Left renal pelvis (tissue), 4 donors: ENCODE measurements at regions not wholly inside any gene's neighbourhood (a gene's known extent, or its start where the extent isn't known, plus 50 kb on each side); places are given as distances from the start of the nearest gene placed in this dataset.
"Not testable (repeated sequence)": the region's sequence is repeated elsewhere in the genome, so short reads cannot be mapped to it uniquely, and the experiment has no call there.

Source experiments
- DNase-seq, 4 donors: peaks; one replicate each; pipeline ENCODE4 v3.0.0-alpha.2; 2013; ENCODE audit warnings: low read depth in 4 of 4, low spot score in 3 of 4

- DNase-seq = no peak
Measured at GRCh38 chr2:17000184-17000482, 334.5 kb upstream of the CYRIA start.

- no peak for DNase-seq
Measured at GRCh38 chr2:16999347-17000183, 333.9 kb upstream of the CYRIA start.

- peak; percentile 21 to 45 (median 36) for DNase-seq
Measured at GRCh38 chr2:16978301-16978700, 312.7 kb upstream of the CYRIA start.

- no peak for DNase-seq
Measured at GRCh38 chr2:16974688-16975087, 309.1 kb upstream of the CYRIA start.

GRCh38 chr2:16973586-16974286 lies 308.1 kb upstream of the CYRIA start:
- DNase-seq = no peak

DNA sequence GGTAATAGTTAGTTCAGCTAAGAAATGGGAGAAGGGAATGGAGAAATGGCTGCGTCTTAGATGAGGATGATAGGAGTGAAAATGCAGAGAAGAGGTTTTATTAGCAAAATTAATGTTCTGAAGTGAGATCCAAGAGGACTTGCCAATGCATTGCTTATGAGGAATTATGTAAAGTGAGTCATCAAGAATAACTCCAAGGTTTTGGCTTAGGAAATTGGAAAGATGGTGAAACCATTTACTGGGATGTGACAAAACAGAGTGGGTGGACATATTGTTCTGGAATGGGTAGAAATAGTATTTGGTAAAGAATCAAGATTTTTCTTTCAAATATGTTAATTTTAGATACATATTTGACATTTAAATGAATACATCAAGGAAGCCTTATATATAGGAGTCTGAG lies 306.6 kb upstream of the CYRIA start:
- DNase-seq = no peak

DNA sequence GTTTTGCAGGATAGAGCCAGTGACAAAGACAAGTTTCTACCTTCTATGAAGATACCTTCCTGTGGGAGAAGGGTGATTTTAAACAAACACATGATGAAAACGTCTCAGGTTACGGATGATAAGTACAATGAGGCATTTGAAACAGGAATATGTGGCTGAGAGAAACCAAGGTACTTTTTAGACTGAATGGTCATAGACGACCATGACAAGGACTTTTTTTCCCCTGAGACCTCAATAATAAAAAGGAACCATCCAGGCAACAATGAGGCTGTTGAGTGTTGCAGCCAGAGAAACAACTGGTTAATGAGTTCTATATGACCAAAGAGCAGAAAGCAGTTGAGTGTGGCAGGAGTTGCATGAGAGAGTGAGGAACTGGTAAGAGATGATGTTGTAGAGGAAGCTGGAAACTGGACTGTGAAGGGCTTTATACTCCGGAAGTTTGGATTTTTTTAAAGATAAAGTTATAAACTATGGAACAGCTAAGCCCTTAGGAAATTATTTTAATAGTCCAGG lies 306.1 kb upstream of the CYRIA start:
- DNase-seq = no peak

DNA sequence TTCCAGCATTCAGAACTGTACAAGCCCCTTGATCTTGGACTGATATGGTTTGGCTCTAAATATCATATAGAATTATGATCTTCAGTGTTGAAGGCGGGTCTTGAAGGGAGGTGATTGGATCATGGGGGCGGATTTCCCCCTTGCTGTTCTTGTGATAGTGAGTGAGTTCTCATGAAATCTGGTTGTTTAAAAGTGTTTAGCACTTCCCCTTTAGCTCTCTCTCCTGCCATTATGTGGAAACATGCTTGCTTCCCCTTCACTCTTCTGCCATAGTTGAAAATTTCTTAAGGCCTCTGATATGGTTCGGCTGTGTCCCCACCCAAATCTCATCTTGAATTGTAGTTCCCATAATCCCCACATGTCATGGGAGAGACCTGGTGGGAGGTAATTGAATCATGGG lies 305.3 kb upstream of the CYRIA start:
- DNase-seq = not testable (repeated sequence)

DNA sequence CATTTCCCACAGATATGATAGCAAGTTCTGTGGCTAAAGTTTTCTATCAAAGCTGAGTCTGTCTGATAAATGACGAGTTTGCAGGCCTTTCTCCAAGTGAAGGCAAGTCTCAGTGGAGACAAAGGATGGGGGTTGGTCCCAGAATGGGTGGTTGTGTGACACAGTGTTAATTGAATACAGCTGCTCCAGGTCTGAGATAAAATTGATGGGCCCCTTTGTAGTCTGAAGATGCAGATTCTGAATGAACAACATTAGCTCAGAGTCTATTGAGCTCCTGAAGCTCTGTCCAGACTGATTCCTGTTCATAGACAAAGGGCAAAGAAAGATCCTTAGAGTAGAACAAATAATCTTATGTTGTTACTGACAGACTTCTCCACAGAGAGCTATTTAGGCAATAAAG lies 296.9 kb upstream of the CYRIA start:
- no peak for DNase-seq

DNA sequence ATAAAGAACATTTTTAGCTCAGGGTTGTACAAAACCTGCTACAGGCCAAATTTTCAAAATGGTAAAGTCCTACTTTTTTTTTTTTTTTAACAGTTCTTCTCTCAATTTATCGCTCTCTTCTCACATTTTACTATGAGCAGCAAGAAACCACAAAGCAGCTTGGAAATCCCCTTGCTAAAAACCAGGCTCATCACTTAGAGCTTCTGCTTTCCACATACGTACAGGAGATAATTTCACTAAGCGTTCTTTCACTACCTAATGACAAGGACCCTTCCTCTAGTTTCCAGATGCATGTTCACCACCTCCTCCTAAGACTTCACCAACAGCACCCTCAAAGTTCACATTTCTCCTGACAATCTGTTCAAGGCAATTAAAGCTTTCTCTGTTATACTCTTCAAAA lies 294.9 kb upstream of the CYRIA start:
- DNase-seq = no peak

DNA sequence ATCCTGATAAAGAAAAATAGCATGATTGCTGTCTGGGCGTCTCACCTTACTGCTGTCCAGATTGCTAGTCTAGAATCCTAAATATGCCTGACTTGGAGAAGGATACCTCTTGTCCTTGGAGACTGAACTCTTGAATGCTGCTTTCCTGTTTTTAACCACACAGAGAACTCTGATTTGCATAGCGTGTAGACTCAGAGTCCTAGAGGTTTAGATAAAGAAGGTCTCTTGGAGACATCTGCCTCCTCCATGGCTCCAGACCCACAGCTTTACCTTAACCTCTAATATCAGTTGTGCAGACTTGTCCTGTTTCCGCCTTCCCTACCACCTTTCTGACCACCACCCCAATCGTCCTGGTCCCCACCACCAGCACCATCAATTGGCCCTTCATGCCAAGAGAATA lies 292.6 kb upstream of the CYRIA start:
- DNase-seq = no peak

DNA sequence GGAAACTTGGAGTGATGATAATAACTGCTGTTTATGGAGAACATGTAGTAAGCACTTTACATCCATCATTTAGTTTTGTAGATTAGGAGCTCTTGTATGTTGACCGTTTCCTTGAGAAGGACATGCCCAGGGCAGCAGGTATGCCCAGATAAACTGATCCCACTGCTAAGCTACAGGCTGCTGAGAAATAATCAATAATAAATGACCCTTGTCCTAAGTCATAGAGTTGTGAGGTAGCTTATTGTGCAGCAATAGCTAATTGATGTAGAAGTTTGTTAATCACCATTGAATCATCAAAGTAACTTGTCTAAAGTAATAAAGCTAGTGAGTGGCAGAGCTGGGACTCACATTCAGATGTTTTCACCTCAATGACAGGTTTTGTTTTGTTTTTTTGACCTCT lies 287.2 kb upstream of the CYRIA start:
- no peak for DNase-seq

GRCh38 chr2:16952368-16952767 lies 286.7 kb upstream of the CYRIA start:
- DNase-seq = no peak

DNA sequence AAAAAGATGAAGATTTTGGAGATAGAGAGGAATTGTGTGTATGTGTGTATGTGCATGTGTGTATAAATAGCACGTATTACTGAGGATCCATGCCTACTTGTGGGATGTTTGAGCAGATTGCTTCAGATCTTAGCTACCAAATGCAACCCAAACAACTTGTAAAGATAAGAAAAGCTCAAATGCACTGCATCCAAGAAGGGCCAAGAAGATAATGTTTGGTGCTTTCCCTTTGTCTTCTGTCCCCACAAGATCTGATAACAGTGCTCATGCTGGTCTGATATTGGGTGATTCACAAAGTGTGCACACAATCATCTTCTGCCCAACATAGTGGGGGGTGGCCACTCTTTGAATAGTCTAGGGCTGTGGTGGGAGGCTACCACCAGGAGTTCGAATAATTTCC lies 284.8 kb upstream of the CYRIA start:
- DNase-seq = no peak

GRCh38 chr2:16948710-16949109 lies 283.1 kb upstream of the CYRIA start:
- no peak for DNase-seq

DNA sequence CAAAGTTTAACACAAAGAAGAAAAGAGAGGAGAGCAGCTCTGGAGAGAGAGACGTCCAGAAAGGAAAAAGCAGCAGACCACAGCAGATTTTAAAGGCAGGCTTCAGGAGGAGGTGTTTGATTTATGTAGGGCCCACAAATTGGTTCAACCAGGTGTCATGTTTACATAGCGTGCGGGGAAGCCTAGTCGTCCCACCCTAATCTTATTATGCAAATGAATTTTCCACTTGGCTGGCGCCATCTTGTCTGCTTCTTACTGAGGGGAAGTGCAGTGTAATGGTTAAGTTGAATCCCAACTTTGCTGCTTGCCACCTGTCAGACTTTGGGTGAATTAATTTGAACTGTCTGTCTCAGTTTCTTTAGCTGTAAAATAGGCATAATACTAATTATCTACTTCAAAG lies 282.4 kb upstream of the CYRIA start:
- no peak for DNase-seq

- DNase-seq = no peak
Measured at GRCh38 chr2:16943279-16943958, 277.8 kb upstream of the CYRIA start.

DNA sequence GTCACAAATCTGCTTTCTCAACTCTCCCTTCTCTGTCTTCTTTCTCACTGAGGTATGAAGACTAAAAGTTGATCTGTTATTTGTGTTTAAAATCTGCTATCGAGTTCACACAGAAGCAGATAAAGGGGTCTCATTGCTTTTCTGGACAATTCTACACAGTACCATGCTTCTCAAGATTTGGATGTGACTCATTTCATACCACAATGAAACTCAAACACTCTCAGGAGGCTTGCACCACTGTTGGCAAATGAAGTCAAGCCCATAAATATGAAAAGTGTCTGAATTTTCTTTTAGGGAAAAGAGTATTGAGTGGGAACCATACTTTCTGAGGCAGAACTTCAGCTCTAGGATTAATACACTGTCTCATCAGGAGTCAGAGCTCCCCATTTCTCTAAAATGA lies 274.6 kb upstream of the CYRIA start:
- no peak for DNase-seq

DNA sequence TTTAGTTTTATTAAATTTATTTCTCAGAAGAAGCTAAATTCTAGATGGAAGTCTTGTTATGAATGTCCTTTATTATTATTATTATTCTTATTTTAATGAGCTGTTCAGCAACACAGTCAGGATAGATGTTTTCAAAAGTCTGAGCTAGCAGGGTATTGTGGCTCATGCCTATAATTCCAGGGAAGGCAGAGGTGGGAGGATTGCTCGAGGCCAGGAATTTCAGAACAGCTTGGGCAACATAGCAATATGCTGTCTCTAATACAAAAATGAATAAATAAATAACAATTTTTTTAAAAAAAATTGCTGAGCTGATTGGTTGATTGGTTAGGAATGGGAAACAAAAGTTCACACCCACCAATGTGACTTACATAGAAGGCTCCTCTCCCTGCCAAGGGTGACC lies 274.1 kb upstream of the CYRIA start:
- DNase-seq = no peak

DNA sequence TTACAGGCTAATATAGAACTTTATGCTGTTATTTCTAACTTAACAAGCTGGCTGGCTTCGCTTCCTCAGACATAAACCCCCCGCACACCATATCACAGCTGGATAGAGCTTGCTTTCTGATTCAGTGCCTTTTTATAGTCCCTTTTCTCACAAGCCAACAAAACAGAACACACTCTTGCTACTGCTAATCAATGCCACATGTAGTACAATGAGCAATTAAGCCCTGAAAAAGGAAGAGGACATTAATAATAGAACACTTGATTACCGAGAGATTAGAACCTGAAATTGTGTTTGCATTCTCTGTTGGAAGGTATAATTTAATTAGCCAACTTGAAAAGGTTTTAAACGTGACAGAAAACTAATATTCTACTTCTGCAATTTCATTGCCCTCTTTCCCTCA lies 267.7 kb upstream of the CYRIA start:
- DNase-seq = no peak

DNA sequence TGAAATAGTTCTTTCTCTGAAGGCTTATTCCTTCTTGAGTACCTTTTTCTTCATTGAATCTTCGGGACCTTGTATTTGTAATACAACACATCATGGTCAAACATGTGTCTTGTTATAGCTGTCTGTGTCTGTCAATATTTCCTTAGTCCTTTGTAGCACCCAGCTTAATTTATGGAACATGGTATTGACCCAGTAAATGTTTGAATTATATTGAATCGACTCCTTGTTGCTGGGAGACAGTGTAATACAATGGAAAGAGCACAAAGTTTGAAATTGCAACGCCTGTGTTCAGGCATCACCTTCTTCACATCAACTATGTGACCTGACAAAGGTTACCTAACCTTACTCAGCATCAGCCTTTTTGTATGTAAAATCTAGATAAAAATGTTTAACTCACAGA lies 267.2 kb upstream of the CYRIA start:
- DNase-seq = no peak

GRCh38 chr2:16931441-16931840 lies 265.8 kb upstream of the CYRIA start:
- no peak for DNase-seq
